Neural crest cell (in vitro differentiated cells): ENCODE measurements at regions not wholly inside any gene's neighbourhood (a gene's known extent, or its start where the extent isn't known, plus 50 kb on each side); places are given as distances from the start of the nearest gene placed in this dataset.

Source experiments
- DNase-seq: peaks from one replicate; pipeline ENCODE4 v3.0.0; 2021; ENCODE audit warnings: low read depth, mixed read lengths, low spot score
- H3K27ac Mint-ChIP-seq: one replicate; pipeline ENCODE4 v1.8.0; 2021; ENCODE audit warnings: mild to moderate bottlenecking, mixed read lengths; ENCODE audit not compliant: unreplicated experiment
- H3K27me3 Mint-ChIP-seq: 2 replicates; pipeline ENCODE4 v1.8.0; 2021; ENCODE audit warnings: low read depth, mild to moderate bottlenecking, mixed read lengths
- H3K36me3 Mint-ChIP-seq: 2 replicates; pipeline ENCODE4 v1.8.0; 2021; ENCODE audit warnings: low read depth, mild to moderate bottlenecking, mixed read lengths
- H3K4me1 Mint-ChIP-seq: 2 replicates; pipeline ENCODE4 v1.8.0; 2021; ENCODE audit warnings: mixed read lengths
- H3K4me3 Mint-ChIP-seq: one replicate; pipeline ENCODE4 v1.8.0; 2021; ENCODE audit warnings: mild to moderate bottlenecking, mixed read lengths
- H3K9me3 Mint-ChIP-seq: 2 replicates; pipeline ENCODE4 v1.8.0; 2021; ENCODE audit warnings: mixed read lengths
- CTCF ChIP-seq: fragments of 200-600 bp; sonication (generic); conservative IDR thresholded peaks from 2 replicates; pipeline ENCODE4 v1.5.0; 2021; ENCODE audit warnings: antibody characterized with exemption, mild to moderate bottlenecking

GRCh38 chr5:18314192-18314778 is 680.0 kb downstream of the TAF11L14 start:
- Mint-ChIP-seq H3K4me3 (no peak overlapping the region), H3K27ac (no peak overlapping the region), H3K9me3 (no peaks in the 10 kb centered on the region), H3K36me3 (no peaks in the 10 kb centered on the region), H3K27me3 (no peaks in the 10 kb centered on the region), H3K4me1 (no peaks in the 10 kb centered on the region)
- peak; percentile 12 for DNase-seq
- TF ChIP-seq CTCF = peak; percentile 80

DNA sequence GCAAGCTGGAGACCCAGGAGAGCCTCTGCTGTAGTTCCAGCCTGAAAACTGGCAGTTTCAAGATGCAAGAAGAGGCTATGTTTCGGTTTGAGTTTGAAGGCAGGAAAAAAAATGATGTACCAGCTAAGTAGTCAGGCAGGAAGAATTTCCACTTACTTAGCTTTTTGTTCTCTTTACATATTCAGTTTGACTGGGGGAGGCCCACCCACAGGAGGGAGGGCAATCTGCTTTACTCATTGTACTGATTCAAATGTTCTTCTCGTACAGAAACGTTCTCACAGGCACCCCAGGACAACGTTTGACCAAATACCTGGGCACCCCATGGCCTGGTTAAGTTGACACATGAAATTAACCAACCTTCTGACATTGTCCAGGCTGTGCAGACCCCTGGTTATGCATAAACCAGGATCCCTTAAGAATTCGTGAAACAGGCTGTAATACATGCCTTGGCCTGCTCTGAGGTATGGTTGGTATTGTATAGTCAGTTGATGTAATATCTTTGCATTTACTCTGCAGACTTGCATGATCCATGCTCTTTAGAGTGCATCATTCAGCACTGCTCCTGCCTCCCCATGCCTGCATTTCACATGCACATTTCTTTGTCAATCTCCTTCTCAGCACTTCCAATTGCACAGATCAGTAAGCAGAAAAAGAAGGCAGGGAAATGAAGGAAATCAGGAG is 687.1 kb downstream of the TAF11L14 start:
- no peak overlapping the region for H3K4me3 Mint-ChIP-seq
- peaks cover 6% of the 10 kb centered on the region for H3K9me3 Mint-ChIP-seq
- peaks cover 5% of the 10 kb centered on the region for H3K4me1 Mint-ChIP-seq
- H3K27ac Mint-ChIP-seq = no peak overlapping the region
- no peak for DNase-seq
- TF ChIP-seq CTCF = no peak
- no peaks in the 10 kb centered on the region for H3K27me3 Mint-ChIP-seq
- H3K36me3 Mint-ChIP-seq = peaks cover 2% of the 10 kb centered on the region

DNA sequence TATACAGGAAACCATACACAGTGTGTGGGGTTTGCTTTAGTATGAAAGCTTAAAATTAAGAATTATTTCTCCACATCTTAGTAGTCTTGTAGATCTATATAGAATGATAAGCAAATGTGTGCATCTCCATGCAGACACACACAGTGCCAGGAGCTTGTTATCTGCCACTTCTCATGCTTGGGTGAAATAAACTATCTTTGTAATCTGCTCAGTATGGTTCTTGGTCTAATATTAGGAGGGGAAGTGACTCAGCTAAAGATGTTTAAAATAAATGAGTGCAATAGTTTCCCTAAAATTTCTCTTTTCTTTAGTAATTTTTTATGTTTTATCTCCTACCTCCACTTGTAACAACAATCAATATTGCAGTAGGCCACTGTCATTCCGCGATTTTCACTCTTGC is 689.6 kb downstream of the TAF11L14 start:
- no peak for DNase-seq
- Mint-ChIP-seq H3K9me3 (peaks cover 6% of the 10 kb centered on the region), H3K4me3 (no peak overlapping the region), H3K4me1 (peaks cover 5% of the 10 kb centered on the region), H3K27ac (no peak overlapping the region), H3K27me3 (no peaks in the 10 kb centered on the region), H3K36me3 (peaks cover 2% of the 10 kb centered on the region)
- no peak for TF ChIP-seq CTCF

DNA sequence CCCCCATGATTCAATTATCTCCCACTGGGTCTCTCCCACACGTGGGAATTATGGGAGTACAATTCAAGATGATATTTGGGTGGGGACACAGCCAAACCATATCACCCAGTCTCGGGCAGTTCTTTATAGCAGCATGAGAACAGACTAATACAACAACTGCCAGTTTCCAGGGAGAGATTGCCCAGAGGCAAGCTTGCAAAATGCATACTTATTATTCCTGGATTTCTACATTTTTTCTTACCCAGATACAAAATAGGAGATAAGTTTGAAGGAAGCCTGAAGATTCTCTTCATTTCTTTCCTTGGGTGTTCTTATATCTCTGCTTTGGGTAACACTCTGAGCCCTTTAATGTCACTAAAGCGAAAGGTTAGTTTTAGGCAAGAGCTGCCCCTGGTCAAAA is 691.2 kb downstream of the TAF11L14 start:
- TF ChIP-seq CTCF = no peak
- H3K4me3 Mint-ChIP-seq = no peak overlapping the region
- H3K9me3 Mint-ChIP-seq = peaks cover 6% of the 10 kb centered on the region
- no peak for DNase-seq
- H3K4me1 Mint-ChIP-seq = peaks cover 20% of the 10 kb centered on the region
- H3K27me3 Mint-ChIP-seq = no peaks in the 10 kb centered on the region
- no peak overlapping the region for H3K27ac Mint-ChIP-seq
- peaks cover 2% of the 10 kb centered on the region for H3K36me3 Mint-ChIP-seq

DNA sequence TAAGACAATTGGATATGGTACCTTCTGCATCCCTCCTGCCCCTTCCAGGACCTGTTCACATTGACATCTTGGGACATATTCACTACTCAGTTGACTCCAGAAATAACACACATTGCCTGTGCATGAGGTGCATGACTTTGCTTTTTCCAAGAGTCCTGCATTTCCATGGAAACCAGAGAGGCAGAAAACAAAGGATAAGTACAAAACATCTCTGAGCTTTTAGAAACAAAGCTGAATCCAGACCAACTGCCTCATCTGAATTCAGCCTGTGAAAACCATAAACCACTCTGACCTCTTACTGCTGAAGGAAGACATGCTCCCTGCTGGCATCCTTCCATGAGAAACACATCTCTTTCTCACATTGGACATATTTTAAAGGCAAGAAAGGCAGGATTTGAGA is 695.1 kb downstream of the TAF11L14 start:
- Mint-ChIP-seq H3K4me1 (peaks cover 19% of the 10 kb centered on the region), H3K9me3 (peaks cover 12% of the 10 kb centered on the region), H3K36me3 (peaks cover 10% of the 10 kb centered on the region), H3K27me3 (no peaks in the 10 kb centered on the region), H3K4me3 (no peak overlapping the region), H3K27ac (peak overlapping the region; percentile 98)
- no peak for DNase-seq
- TF ChIP-seq CTCF = no peak
